Pancreas (tissue), 10 donors: ENCODE measurements at regions not wholly inside any gene's neighbourhood (a gene's known extent, or its start where the extent isn't known, plus 50 kb on each side); places are given as distances from the start of the nearest gene placed in this dataset.

ENCODE experiments used
- ATAC-seq, 4 donors: fragments of 200-7000 bp; cut with Tn5 transposase; one replicate each; pipeline versions ENCODE4 v1.8.0 to v1.9.1; 2020; ENCODE audit warnings: mild to moderate bottlenecking in 4 of 4, moderate library complexity in 4 of 4
- DNase-seq, 6 donors: peaks; one replicate each; pipeline ENCODE4 v3.0.0-alpha.2; 2020
- FAIRE-seq: peaks from 2 replicates; lab custom pipeline; 2012; peaks lifted over from hg19 to GRCh38; lab: Jason Lieb, UNC
- H3K27ac ChIP-seq, 4 donors: fragments of 200-600 bp; sonication (generic); 1 replicate in 3 of 4; 2 replicates in 1 of 4; pipeline versions ENCODE4 v1.5.0 to v1.8.0; 2020
- H3K27me3 ChIP-seq, 4 donors: fragments of 200-600 bp; one replicate each; pipeline ENCODE4 v1.8.0; 2021
- H3K36me3 ChIP-seq, 3 donors: fragments of 200-600 bp; sonication (generic) in 1 of 3; one replicate each; pipeline versions ENCODE4 v1.5.0 to v1.8.0; 2020 to 2021
- H3K4me1 ChIP-seq, 3 donors: fragments of 200-600 bp; one replicate each; pipeline ENCODE4 v1.8.0; 2021
- H3K4me3 ChIP-seq, 4 donors: fragments of 200-600 bp; sonication (generic) in 2 of 4; one replicate each; pipeline versions ENCODE4 v1.5.0 to v1.8.0; 2020 to 2021
- H3K9me3 ChIP-seq, 4 donors: fragments of 200-600 bp; one replicate each; pipeline ENCODE4 v1.8.0; 2021
- WGBS, 2 donors: extraction: QIAGEN DNeasy Blood & Tissue Kit; methylation state at CpG; one replicate each; pipeline ENCODE4 v1.1.7; 2013; 5-methylcytosine and 5-hydroxymethylcytosine counted together
- intact Hi-C, 3 donors: fragments of 100-400 bp; cut with DNase I; formaldehyde crosslinking; loops; one replicate each; pipeline versions ENCODE4 v1.11.1 to v1.14.2; 2022
- TF ChIP-seq, protein P1 (sequence below), 4 donors: fragments of 200-600 bp; sonication (generic) in 3 of 4; IDR thresholded peaks; one replicate each; pipeline versions ENCODE4 v1.5.0 to v1.8.0; 2021; ENCODE audit warnings: antibody characterized with exemption in 4 of 4
- donor health status: healthy with polysubstance abuse.
- donor health status: DM: no; HTN: no; CAD: no; lungs with moderate emphysema.
- donor health status: DM: no; HTN: no; CAD: no.
- donor health status: control.
- donor health status: control.
- donor health status: Bipolar disorder and iron deficiency.
- donor health status: DM: yes; HTN: yes; CAD: no.
- donor health status: DM: no; HTN: no; CAD: no.
- donor health status: DM: no; HTN: no; CAD: no.
- donor health status: DM: yes; HTN: yes; CAD: no.

DNA sequence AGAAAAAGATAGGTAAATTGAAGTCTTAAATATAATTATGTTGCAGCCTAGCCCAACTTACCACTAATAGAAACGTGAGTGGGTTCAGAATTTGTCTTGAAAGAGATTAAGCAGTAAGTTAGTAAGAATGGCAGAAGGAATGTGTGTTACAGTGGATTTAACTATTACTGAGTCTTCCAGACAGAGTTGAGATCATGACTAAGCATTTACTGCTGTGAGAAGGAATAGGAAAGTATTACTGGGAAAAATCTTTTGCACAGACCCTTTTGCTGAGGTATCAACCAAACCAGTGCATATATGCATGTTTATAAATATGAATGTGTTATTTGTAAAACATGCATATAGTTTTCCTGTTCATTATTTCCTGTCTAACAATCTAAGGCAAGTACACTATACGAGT is 112.8 kb upstream of the EFNA5 start:
- intact Hi-C loops = no loop called here
- 59 to 60% methylated on average over 2 of the region's 2 CpGs for WGBS, 2 donors

DNA sequence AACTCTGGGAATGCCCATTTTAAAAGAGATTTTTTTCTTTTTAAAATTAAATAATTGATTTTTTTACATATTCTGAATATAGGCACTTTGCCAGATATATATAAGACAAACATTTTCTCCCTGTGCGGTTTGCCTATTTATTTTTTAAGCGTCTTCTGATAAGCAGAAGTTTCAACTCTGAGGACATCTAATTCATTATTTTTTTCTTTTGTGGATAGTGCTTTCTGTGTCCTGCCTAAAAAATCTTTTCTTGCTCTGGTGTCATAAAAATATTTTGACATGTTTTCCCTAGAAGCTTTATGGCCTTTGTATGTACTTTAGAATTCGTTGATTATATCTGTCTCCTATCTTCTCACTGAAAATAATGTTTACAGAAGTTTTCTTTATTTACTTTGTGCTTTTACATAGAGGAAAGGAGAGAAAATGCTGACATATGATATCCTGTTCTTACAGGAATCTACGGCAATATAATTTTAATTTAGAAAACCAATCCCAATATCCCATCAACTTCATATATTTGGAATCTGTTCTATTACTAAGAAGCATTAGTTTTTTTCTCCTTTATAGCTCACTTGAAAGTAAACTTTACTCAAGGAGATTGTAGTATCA is 111.9 kb upstream of the EFNA5 start:
- no peak for FAIRE-seq
- H3K9me3 ChIP-seq = no peaks in the 10 kb centered on the region
- H3K36me3 ChIP-seq = no peaks in the 10 kb centered on the region
- WGBS, 2 donors = 22% methylated on average over 4 of the region's 4 CpGs
- ATAC-seq = no peak
- intact Hi-C loops = no loop called here
- no peak overlapping the region for H3K4me3 ChIP-seq
- peaks cover 0 to 3% (median 0%) of the 10 kb centered on the region in 3 donors for H3K4me1 ChIP-seq
- no peaks in the 10 kb centered on the region for H3K27me3 ChIP-seq
- no peak for DNase-seq
- TF ChIP-seq, protein P1, sequence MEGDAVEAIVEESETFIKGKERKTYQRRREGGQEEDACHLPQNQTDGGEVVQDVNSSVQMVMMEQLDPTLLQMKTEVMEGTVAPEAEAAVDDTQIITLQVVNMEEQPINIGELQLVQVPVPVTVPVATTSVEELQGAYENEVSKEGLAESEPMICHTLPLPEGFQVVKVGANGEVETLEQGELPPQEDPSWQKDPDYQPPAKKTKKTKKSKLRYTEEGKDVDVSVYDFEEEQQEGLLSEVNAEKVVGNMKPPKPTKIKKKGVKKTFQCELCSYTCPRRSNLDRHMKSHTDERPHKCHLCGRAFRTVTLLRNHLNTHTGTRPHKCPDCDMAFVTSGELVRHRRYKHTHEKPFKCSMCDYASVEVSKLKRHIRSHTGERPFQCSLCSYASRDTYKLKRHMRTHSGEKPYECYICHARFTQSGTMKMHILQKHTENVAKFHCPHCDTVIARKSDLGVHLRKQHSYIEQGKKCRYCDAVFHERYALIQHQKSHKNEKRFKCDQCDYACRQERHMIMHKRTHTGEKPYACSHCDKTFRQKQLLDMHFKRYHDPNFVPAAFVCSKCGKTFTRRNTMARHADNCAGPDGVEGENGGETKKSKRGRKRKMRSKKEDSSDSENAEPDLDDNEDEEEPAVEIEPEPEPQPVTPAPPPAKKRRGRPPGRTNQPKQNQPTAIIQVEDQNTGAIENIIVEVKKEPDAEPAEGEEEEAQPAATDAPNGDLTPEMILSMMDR (IDR thresholded peaks at IDR 0.05) = no peak
- no peak overlapping the region for H3K27ac ChIP-seq

More for the DNA sequence above, 112.8 kb upstream of the EFNA5 start:
- Histone ChIP-seq H3K27me3 (no peaks in the 10 kb centered on the region), H3K4me3 (no peak overlapping the region), H3K27ac (no peak overlapping the region), H3K36me3 (no peaks in the 10 kb centered on the region), H3K9me3 (no peaks in the 10 kb centered on the region), H3K4me1 (peaks cover 0 to 3% (median 0%) of the 10 kb centered on the region in 3 donors)
- FAIRE-seq (no peak), ATAC-seq (no peak), DNase-seq (no peak)
- TF ChIP-seq, protein P1 (IDR thresholded peaks at IDR 0.05) = no peak

DNA sequence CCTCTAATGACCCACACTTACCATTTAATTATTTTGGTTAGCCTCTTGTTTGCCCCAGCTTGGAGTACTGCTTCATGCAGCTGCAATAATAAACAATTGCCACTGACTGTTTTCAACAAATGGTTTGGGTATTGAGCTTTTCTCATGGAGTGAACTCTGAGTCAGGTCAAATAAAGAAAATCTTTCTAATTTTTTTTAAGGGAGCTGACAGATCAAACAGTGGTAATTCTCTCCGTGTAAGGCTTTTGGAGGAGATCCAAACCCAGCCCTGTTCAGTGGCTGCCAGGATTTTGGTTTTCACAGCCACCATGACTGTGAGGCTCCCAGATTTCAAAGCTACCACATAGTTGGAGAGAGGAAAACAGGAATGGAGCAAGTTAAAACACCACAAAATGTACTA is 110.7 kb upstream of the EFNA5 start:
- TF ChIP-seq, protein P1 (IDR thresholded peaks at IDR 0.05) = no peak
- no peak for DNase-seq
- H3K9me3 ChIP-seq = no peaks in the 10 kb centered on the region
- FAIRE-seq = no peak
- no peak overlapping the region for H3K4me3 ChIP-seq
- H3K36me3 ChIP-seq = no peaks in the 10 kb centered on the region
- intact Hi-C loops = no loop called here
- ATAC-seq = no peak
- no peak overlapping the region for H3K27ac ChIP-seq
- 3 to 8% methylated on average over 1 of the region's 1 CpG for WGBS, 2 donors
- peaks cover 0 to 3% (median 0%) of the 10 kb centered on the region in 3 donors for H3K4me1 ChIP-seq
- H3K27me3 ChIP-seq = no peaks in the 10 kb centered on the region

DNA sequence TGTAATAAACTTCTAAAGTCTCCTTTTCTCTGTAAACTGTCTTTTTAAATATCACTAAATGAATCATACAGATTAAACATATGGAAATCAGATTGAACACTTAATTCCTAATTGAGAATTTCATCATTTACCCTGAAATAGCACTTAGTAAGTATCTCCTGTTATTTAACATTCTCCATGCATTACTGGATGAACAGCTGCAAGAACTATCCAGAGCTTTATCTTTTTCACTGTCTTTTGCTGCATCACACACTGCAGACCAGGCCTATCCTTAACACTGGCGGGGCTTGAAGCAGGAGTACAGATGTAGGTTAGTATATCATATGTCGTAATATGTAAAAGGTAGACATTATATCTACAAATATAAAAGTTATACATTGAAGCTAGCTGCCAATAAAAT is 108.7 kb upstream of the EFNA5 start:
- Histone ChIP-seq H3K36me3 (no peaks in the 10 kb centered on the region), H3K9me3 (no peaks in the 10 kb centered on the region), H3K4me3 (no peak overlapping the region), H3K27me3 (no peaks in the 10 kb centered on the region), H3K4me1 (peaks cover 0 to 3% (median 0%) of the 10 kb centered on the region in 3 donors), H3K27ac (no peak overlapping the region)
- no peak for DNase-seq
- WGBS, 2 donors = 90 to 93% methylated on average over 2 of the region's 2 CpGs
- intact Hi-C loops = no loop called here
- no peak for FAIRE-seq
- no peak for ATAC-seq
- TF ChIP-seq, protein P1 (IDR thresholded peaks at IDR 0.05) = no peak

DNA sequence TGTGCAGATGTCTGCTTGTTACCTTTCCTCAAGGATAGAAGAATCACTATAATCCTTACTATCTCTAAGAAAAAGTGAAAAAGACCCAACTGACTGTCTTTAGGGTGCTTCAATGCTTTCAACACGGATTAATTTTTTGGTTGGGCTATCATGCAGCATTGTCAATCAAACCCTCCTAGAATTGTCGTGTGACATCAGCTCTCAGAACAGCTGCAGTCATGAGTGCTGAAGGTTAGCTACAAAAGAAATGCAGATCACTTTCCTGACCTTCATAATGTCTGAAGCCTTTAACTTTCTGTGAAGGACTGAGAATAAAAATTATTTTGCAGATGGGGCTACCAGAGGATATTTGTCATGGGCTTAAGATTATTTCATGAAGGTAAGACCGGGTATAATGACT is 107.9 kb upstream of the EFNA5 start:
- H3K36me3 ChIP-seq = no peaks in the 10 kb centered on the region
- H3K27me3 ChIP-seq = no peaks in the 10 kb centered on the region
- no peak for ATAC-seq
- TF ChIP-seq, protein P1 (IDR thresholded peaks at IDR 0.05) = no peak
- no peak overlapping the region for H3K4me3 ChIP-seq
- FAIRE-seq = no peak
- no peak overlapping the region for H3K27ac ChIP-seq
- intact Hi-C loops = no loop called here
- 50 to 52% methylated on average over 3 of the region's 3 CpGs for WGBS, 2 donors
- peaks cover 0 to 3% (median 0%) of the 10 kb centered on the region in 3 donors for H3K4me1 ChIP-seq
- no peak for DNase-seq
- H3K9me3 ChIP-seq = no peaks in the 10 kb centered on the region
